GM12874 (cell line): ENCODE measurements at regions not wholly inside any gene's neighbourhood (a gene's known extent, or its start where the extent isn't known, plus 50 kb on each side); places are given as distances from the start of the nearest gene placed in this dataset.

Experiments used
- CTCF ChIP-seq: IDR thresholded peaks from 2 replicates; pipeline ENCODE4 v1.5.1; 2011; ENCODE audit warnings: low read depth, mild to moderate bottlenecking, control low read depth, low read length, moderate library complexity; ENCODE audit not compliant: insufficient read depth

- TF ChIP-seq CTCF = no peak
Observed at GRCh38 chr1:90201467-90202358, 206.8 kb downstream of the ZNF326 start.

- no peak for TF ChIP-seq CTCF
Observed at GRCh38 chr1:90200646-90201205, 205.8 kb downstream of the ZNF326 start.

GRCh38 chr1:90198616-90199332 lies 203.9 kb downstream of the ZNF326 start:
- no peak for TF ChIP-seq CTCF

GRCh38 chr1:90193116-90193515 lies 198.2 kb downstream of the ZNF326 start:
- TF ChIP-seq CTCF = no peak

GRCh38 chr1:90192408-90192807 lies 197.5 kb downstream of the ZNF326 start:
- no peak for TF ChIP-seq CTCF

- no peak for TF ChIP-seq CTCF
Observed at GRCh38 chr1:90190523-90190922, 195.6 kb downstream of the ZNF326 start.

- no peak for TF ChIP-seq CTCF
Observed at GRCh38 chr1:90189889-90190288, 195.0 kb downstream of the ZNF326 start.
